Ishikawa (cell line): ENCODE measurements at regions not wholly inside any gene's neighbourhood (a gene's known extent, or its start where the extent isn't known, plus 50 kb on each side); places are given as distances from the start of the nearest gene placed in this dataset.

ENCODE experiments used
- EP300 ChIP-seq: IDR thresholded peaks from 2 replicates; pipeline ENCODE4 v1.6.1; 2012; ENCODE audit warnings: borderline replicate concordance
- MAX ChIP-seq: IDR thresholded peaks from 2 replicates; pipeline ENCODE4 v1.6.1; 2012
- RAD21 ChIP-seq: IDR thresholded peaks from 2 replicates; pipeline ENCODE4 v1.6.1; 2012; ENCODE audit warnings: low read depth

- TF ChIP-seq RAD21 (no peak), MAX (no peak), EP300 (no peak)
Measured at GRCh38 chr5:145598983-145599382, 236.2 kb downstream of the PRELID2 start.
